Vagina (tissue), 2 donors: ENCODE measurements at regions not wholly inside any gene's neighbourhood (a gene's known extent, or its start where the extent isn't known, plus 50 kb on each side); places are given as distances from the start of the nearest gene placed in this dataset.

Experiments used
- DNase-seq, 2 donors: peaks; one replicate each; pipeline ENCODE4 v3.0.0-alpha.2; 2017; ENCODE audit errors: extremely low spot score in 2 of 2
- H3K27ac ChIP-seq: fragments of 200-600 bp; sonication (generic); one replicate; pipeline ENCODE4 v1.5.1; 2019
- H3K27me3 ChIP-seq: fragments of 200-600 bp; sonication (generic); one replicate; pipeline ENCODE4 v1.5.1; 2019
- H3K36me3 ChIP-seq, 2 donors: fragments of 200-600 bp; sonication (generic); one replicate each; pipeline ENCODE4 v1.5.1; 2017 to 2019
- H3K4me1 ChIP-seq: fragments of 200-600 bp; sonication (generic); one replicate; pipeline ENCODE4 v1.5.1; 2019
- H3K4me3 ChIP-seq, 2 donors: fragments of 200-600 bp; sonication (generic); 1 replicate in 1 of 2; 2 replicates in 1 of 2; pipeline ENCODE4 v1.5.1; 2016 to 2019
- H3K9me3 ChIP-seq: fragments of 200-600 bp; sonication (generic); one replicate; pipeline ENCODE4 v1.5.1; 2019
- POLR2A ChIP-seq, 2 donors: fragments of 450-650 bp; IDR thresholded peaks; one replicate each; pipeline ENCODE4 v1.6.1; 2017; ENCODE audit warnings: antibody characterized with exemption in 2 of 2, mild to moderate bottlenecking in 2 of 2, moderate library complexity in 2 of 2
- POLR2AphosphoS5 ChIP-seq, 2 donors: sonication (generic); formaldehyde crosslinking; IDR thresholded peaks; one replicate each; pipeline ENCODE4 v1.9.0; 2017; ENCODE audit warnings: antibody characterized with exemption in 2 of 2, mild to moderate bottlenecking in 2 of 2, low read depth in 1 of 2; ENCODE audit not compliant: insufficient read depth in 1 of 2
- intact Hi-C: fragments of 100-400 bp; cut with DNase I; formaldehyde crosslinking; loops from one replicate; pipeline ENCODE4 v1.15.1; 2023
- TF ChIP-seq, protein P1 (sequence below), 3 experiments: fragments of 450-650 bp in 2 of 3; fragments of 200-600 bp in 1 of 3; sonication (generic) in 1 of 3; IDR thresholded peaks; one replicate each; pipeline ENCODE4 v1.5.1; 2017 to 2019; ENCODE audit warnings: antibody characterized with exemption in 3 of 3, mild to moderate bottlenecking in 2 of 3, moderate library complexity in 2 of 3

DNA sequence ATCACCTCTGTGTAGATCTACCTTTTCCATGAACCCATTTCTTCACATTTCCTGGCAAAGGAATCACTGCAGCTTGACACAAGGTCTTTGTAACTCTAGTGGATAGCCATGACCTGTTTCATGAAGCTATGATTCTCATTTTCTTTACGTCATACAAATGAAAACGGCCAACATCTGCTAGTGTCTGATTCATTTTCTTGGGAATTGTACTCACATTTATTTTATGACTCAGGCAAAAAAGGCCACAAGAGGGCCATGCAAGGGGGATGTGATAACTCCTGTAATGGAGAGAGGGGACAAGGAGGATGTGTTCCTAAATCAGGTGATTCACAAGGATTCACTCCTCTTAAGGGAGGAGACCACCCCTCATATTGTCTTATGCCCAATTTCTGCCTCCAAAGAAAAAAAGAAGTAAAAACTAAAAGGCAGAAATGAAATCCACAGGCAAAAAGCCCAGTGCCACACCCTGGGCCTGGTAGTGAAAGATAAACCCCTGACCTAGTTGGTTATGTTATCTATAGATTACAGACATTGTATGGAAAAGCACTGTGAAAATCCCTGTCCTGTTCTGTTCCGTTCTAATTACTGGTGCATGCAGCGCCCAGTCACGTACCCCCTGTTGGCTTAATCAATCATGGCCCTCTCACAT is 249.9 kb downstream of the IPMK start:
- H3K9me3 ChIP-seq: no peaks in the 10 kb centered on the region
- no peaks in the 10 kb centered on the region for H3K4me1 ChIP-seq
- intact Hi-C loops: loop anchor here (5.0 kb wide), 1 partner anchor 1701 kb away; no protein-coding TSS in a partner anchor
- H3K27me3 ChIP-seq: no peaks in the 10 kb centered on the region
- H3K36me3 ChIP-seq: no peaks in the 10 kb centered on the region
- no peak for DNase-seq
- no peak overlapping the region for H3K27ac ChIP-seq
- no peak overlapping the region for H3K4me3 ChIP-seq
- TF ChIP-seq POLR2AphosphoS5 (IDR thresholded peaks at IDR 0.05; ENCODE audit: insufficient read depth in 1 of 2, low read depth in 1 of 2) (no peak), POLR2A (IDR thresholded peaks at IDR 0.05) (no peak)
- TF ChIP-seq, protein P1, sequence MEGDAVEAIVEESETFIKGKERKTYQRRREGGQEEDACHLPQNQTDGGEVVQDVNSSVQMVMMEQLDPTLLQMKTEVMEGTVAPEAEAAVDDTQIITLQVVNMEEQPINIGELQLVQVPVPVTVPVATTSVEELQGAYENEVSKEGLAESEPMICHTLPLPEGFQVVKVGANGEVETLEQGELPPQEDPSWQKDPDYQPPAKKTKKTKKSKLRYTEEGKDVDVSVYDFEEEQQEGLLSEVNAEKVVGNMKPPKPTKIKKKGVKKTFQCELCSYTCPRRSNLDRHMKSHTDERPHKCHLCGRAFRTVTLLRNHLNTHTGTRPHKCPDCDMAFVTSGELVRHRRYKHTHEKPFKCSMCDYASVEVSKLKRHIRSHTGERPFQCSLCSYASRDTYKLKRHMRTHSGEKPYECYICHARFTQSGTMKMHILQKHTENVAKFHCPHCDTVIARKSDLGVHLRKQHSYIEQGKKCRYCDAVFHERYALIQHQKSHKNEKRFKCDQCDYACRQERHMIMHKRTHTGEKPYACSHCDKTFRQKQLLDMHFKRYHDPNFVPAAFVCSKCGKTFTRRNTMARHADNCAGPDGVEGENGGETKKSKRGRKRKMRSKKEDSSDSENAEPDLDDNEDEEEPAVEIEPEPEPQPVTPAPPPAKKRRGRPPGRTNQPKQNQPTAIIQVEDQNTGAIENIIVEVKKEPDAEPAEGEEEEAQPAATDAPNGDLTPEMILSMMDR (IDR thresholded peaks at IDR 0.05): no peak

GRCh38 chr10:58016614-58017013 is 251.1 kb downstream of the IPMK start:
- no peak overlapping the region for H3K27ac ChIP-seq
- no peak for DNase-seq
- H3K4me1 ChIP-seq: no peaks in the 10 kb centered on the region
- no peaks in the 10 kb centered on the region for H3K27me3 ChIP-seq
- H3K4me3 ChIP-seq: no peak overlapping the region
- H3K9me3 ChIP-seq: no peaks in the 10 kb centered on the region
- no peaks in the 10 kb centered on the region for H3K36me3 ChIP-seq
- intact Hi-C loops: loop anchor here (5.0 kb wide), 1 partner anchor 1699 kb away; no protein-coding TSS in a partner anchor
- no peak for TF ChIP-seq POLR2AphosphoS5 (IDR thresholded peaks at IDR 0.05; ENCODE audit: insufficient read depth in 1 of 2, low read depth in 1 of 2)
- TF ChIP-seq POLR2A (IDR thresholded peaks at IDR 0.05): no peak

GRCh38 chr10:58014436-58014835 is 253.3 kb downstream of the IPMK start:
- Histone ChIP-seq H3K36me3 (no peaks in the 10 kb centered on the region), H3K4me3 (no peak overlapping the region), H3K4me1 (no peaks in the 10 kb centered on the region), H3K27me3 (no peaks in the 10 kb centered on the region), H3K27ac (no peak overlapping the region), H3K9me3 (no peaks in the 10 kb centered on the region)
- DNase-seq: no peak
- intact Hi-C loops: no loop called here
- TF ChIP-seq, protein P1 (IDR thresholded peaks at IDR 0.05): no peak
- TF ChIP-seq POLR2A (IDR thresholded peaks at IDR 0.05) (no peak), POLR2AphosphoS5 (IDR thresholded peaks at IDR 0.05; ENCODE audit: insufficient read depth in 1 of 2, low read depth in 1 of 2) (no peak)

- no peak overlapping the region for H3K4me3 ChIP-seq
- no peak overlapping the region for H3K27ac ChIP-seq
- no peaks in the 10 kb centered on the region for H3K36me3 ChIP-seq
- no peaks in the 10 kb centered on the region for H3K27me3 ChIP-seq
- intact Hi-C loops: no loop called here
- TF ChIP-seq, protein P1 (IDR thresholded peaks at IDR 0.05): no peak
- TF ChIP-seq POLR2A (IDR thresholded peaks at IDR 0.05) (no peak), POLR2AphosphoS5 (IDR thresholded peaks at IDR 0.05; ENCODE audit: insufficient read depth in 1 of 2, low read depth in 1 of 2) (no peak)
- no peaks in the 10 kb centered on the region for H3K9me3 ChIP-seq
- no peaks in the 10 kb centered on the region for H3K4me1 ChIP-seq
- no peak for DNase-seq
Observed at GRCh38 chr10:58013406-58013805, 254.3 kb downstream of the IPMK start.

- TF ChIP-seq POLR2A (IDR thresholded peaks at IDR 0.05) (no peak), POLR2AphosphoS5 (IDR thresholded peaks at IDR 0.05; ENCODE audit: insufficient read depth in 1 of 2, low read depth in 1 of 2) (no peak)
- TF ChIP-seq, protein P1 (IDR thresholded peaks at IDR 0.05): no peak
- intact Hi-C loops: no loop called here
- Histone ChIP-seq H3K27ac (no peak overlapping the region), H3K4me3 (no peak overlapping the region), H3K4me1 (no peaks in the 10 kb centered on the region), H3K36me3 (no peaks in the 10 kb centered on the region), H3K27me3 (no peaks in the 10 kb centered on the region), H3K9me3 (no peaks in the 10 kb centered on the region)
- no peak for DNase-seq
Observed at GRCh38 chr10:58010073-58010702, 257.5 kb downstream of the IPMK start.
